ENCODE measurements at regions not wholly inside any gene's neighbourhood (a gene's known extent, or its start where the extent isn't known, plus 50 kb on each side); places are given as distances from the start of the nearest gene placed in this dataset.

GRCh38 chr3:59316688-59317275 is 267.0 kb upstream of the CFAP20DC start:
- in situ Hi-C loops (cut with MboI; ENCODE audit: low sequenced_read_pairs, unreplicated experiment): loop anchor here (25.0 kb wide), 1 partner anchor 546 kb away; no protein-coding TSS in a partner anchor
- no peak for TF ChIP-seq CTCF (IDR thresholded peaks at IDR 0.05; ENCODE audit: borderline replicate concordance, control extremely low read depth, extremely low read depth, insufficient read depth, missing control alignments)
- DNase-seq (ENCODE audit: low spot score): no peak

- peak; percentile 54 for TF ChIP-seq CTCF (IDR thresholded peaks at IDR 0.05; ENCODE audit: borderline replicate concordance, control extremely low read depth, extremely low read depth, insufficient read depth, missing control alignments)
- DNase-seq (ENCODE audit: low spot score): peak; percentile 34
- in situ Hi-C loops (cut with MboI; ENCODE audit: low sequenced_read_pairs, unreplicated experiment): loop anchor here (25.0 kb wide), 1 partner anchor 549 kb away; no protein-coding TSS in a partner anchor
Observed at GRCh38 chr3:59313365-59313764, 263.5 kb upstream of the CFAP20DC start.

- no peak for DNase-seq (ENCODE audit: low spot score)
- in situ Hi-C loops (cut with MboI; ENCODE audit: low sequenced_read_pairs, unreplicated experiment): loop anchor here (25.0 kb wide), 1 partner anchor 551 kb away; no protein-coding TSS in a partner anchor
- no peak for TF ChIP-seq CTCF (IDR thresholded peaks at IDR 0.05; ENCODE audit: borderline replicate concordance, control extremely low read depth, extremely low read depth, insufficient read depth, missing control alignments)
Observed at GRCh38 chr3:59311231-59311630, 261.4 kb upstream of the CFAP20DC start.

- TF ChIP-seq CTCF (IDR thresholded peaks at IDR 0.05; ENCODE audit: borderline replicate concordance, control extremely low read depth, extremely low read depth, insufficient read depth, missing control alignments): no peak
- in situ Hi-C loops (cut with MboI; ENCODE audit: low sequenced_read_pairs, unreplicated experiment): loop anchor here (25.0 kb wide), 1 partner anchor 552 kb away; no protein-coding TSS in a partner anchor
Observed at GRCh38 chr3:59310736-59311135, 260.9 kb upstream of the CFAP20DC start.

GRCh38 chr3:59308684-59309083 is 258.9 kb upstream of the CFAP20DC start:
- TF ChIP-seq CTCF (IDR thresholded peaks at IDR 0.05; ENCODE audit: borderline replicate concordance, control extremely low read depth, extremely low read depth, insufficient read depth, missing control alignments): no peak
- no peak for DNase-seq (ENCODE audit: low spot score)
- in situ Hi-C loops (cut with MboI; ENCODE audit: low sequenced_read_pairs, unreplicated experiment): loop anchor here (25.0 kb wide), 1 partner anchor 554 kb away; no protein-coding TSS in a partner anchor

More at GRCh38 chr3:59310736-59311135, 260.9 kb upstream of the CFAP20DC start:
- DNase-seq (ENCODE audit: low spot score): no peak

GRCh38 chr3:59308001-59308400 is 258.2 kb upstream of the CFAP20DC start:
- in situ Hi-C loops (cut with MboI; ENCODE audit: low sequenced_read_pairs, unreplicated experiment): loop anchor here (25.0 kb wide), 1 partner anchor 554 kb away; no protein-coding TSS in a partner anchor
- no peak for DNase-seq (ENCODE audit: low spot score)
- no peak for TF ChIP-seq CTCF (IDR thresholded peaks at IDR 0.05; ENCODE audit: borderline replicate concordance, control extremely low read depth, extremely low read depth, insufficient read depth, missing control alignments)
